Esophagus squamous epithelium (tissue), 4 donors: ENCODE measurements at regions not wholly inside any gene's neighbourhood (a gene's known extent, or its start where the extent isn't known, plus 50 kb on each side); places are given as distances from the start of the nearest gene placed in this dataset.

ENCODE experiments used
- CTCF ChIP-seq, 6 experiments: fragments of 450-650 bp in 4 of 6; fragments of 200-600 bp in 2 of 6; sonication (generic) in 2 of 6; IDR thresholded peaks; one replicate each; pipeline ENCODE4 v1.5.1; 2016 to 2019; ENCODE audit warnings: antibody characterized with exemption in 6 of 6, mild to moderate bottlenecking in 4 of 6, moderate library complexity in 4 of 6
- POLR2A ChIP-seq, 4 donors: fragments of 450-650 bp; IDR thresholded peaks; one replicate each; pipeline ENCODE4 v1.6.1; 2017; ENCODE audit warnings: antibody characterized with exemption in 4 of 4, mild to moderate bottlenecking in 4 of 4, moderate library complexity in 3 of 4

DNA sequence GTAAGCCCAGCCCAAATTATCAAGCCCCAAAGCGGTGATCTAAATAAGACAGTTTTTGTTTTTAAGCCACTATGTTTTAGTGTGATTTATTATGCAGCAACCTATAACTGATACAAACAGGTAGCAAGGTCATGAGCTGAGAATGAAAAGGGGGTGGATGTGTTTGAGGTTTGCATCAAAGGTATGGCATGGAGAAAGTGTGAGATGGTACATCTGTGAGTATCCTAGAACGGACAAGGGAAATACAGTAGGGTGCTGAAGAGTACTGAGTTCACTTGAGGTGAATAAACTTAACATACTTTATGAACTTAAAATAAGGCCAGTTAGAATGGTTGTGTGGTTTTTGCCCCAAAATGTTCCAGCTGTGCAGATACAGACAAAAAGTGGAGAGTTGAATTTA lies 286.0 kb upstream of the B3GALT2 start:
- no peak for TF ChIP-seq CTCF (IDR thresholded peaks at IDR 0.05)
- no peak for TF ChIP-seq POLR2A (IDR thresholded peaks at IDR 0.05)
